HEK293 (cell line): ENCODE measurements at regions not wholly inside any gene's neighbourhood (a gene's known extent, or its start where the extent isn't known, plus 50 kb on each side); places are given as distances from the start of the nearest gene placed in this dataset.

ENCODE experiments used
- PRDM2 ChIP-seq: fragments of 450-650 bp; formaldehyde crosslinking; IDR thresholded peaks from 2 replicates; pipeline ENCODE4 v1.5.1; 2016; ENCODE audit warnings: missing biosample characterization, missing genetic modification characterization, borderline replicate concordance
- YY2 ChIP-seq: fragments of 450-650 bp; formaldehyde crosslinking; IDR thresholded peaks from 2 replicates; pipeline ENCODE4 v1.5.1; 2016; ENCODE audit warnings: missing biosample characterization, missing genetic modification characterization
- ZBTB10 ChIP-seq: fragments of 450-650 bp; formaldehyde crosslinking; IDR thresholded peaks from 2 replicates; pipeline ENCODE4 v1.5.1; 2016; ENCODE audit warnings: missing biosample characterization, missing genetic modification characterization
- ZBTB44 ChIP-seq: fragments of 450-650 bp; IDR thresholded peaks from 2 replicates; pipeline ENCODE4 v1.5.1; 2018; ENCODE audit warnings: missing biosample characterization, mild to moderate bottlenecking, missing genetic modification characterization
- ZNF138 ChIP-seq: fragments of 450-650 bp; formaldehyde crosslinking; IDR thresholded peaks from 2 replicates; pipeline ENCODE4 v1.5.1; 2016; ENCODE audit warnings: missing biosample characterization, missing genetic modification characterization, borderline replicate concordance
- ZNF140 ChIP-seq: fragments of 450-650 bp; formaldehyde crosslinking; IDR thresholded peaks from 2 replicates; pipeline ENCODE4 v1.5.1; 2016; ENCODE audit warnings: missing biosample characterization, missing genetic modification characterization
- ZNF830 ChIP-seq: fragments of 450-650 bp; IDR thresholded peaks from 2 replicates; pipeline ENCODE4 v1.5.0; 2018; ENCODE audit warnings: missing biosample characterization, missing genetic modification characterization, low read depth, mild to moderate bottlenecking, moderate library complexity
- TF ChIP-seq, protein P1 (sequence below): fragments of 450-650 bp; formaldehyde crosslinking; IDR thresholded peaks from 2 replicates; pipeline ENCODE4 v1.5.1; 2016; ENCODE audit warnings: missing biosample characterization, missing genetic modification characterization

DNA sequence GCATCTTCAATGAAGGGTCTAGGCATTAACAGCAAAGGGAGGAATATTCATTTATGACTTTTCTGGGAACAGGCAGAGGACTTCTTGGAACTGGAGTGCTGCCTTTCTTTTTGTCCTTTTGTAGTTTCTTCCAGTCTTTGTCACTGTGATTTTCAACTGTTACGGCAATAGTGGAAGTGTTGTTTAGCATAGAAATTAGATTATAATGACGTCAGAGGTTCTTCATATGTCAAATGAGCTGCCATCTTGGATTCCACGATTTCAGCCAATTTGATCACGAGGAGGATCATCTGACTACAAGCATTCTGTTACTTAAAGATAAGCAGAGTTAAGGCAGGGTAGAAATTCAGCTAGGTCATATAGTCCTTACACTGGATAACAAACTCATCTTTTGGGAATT is 239.0 kb downstream of the NEBL start:
- TF ChIP-seq ZBTB10 (tag by site-specific recombination) (no peak), PRDM2 (tag by site-specific recombination) (no peak), ZNF140 (tag by site-specific recombination) (no peak), YY2 (tag by site-specific recombination) (no peak), ZBTB44 (tag by site-specific recombination) (no peak), ZNF138 (no peak), ZNF830 (tag by site-specific recombination) (no peak)
- TF ChIP-seq, protein P1, sequence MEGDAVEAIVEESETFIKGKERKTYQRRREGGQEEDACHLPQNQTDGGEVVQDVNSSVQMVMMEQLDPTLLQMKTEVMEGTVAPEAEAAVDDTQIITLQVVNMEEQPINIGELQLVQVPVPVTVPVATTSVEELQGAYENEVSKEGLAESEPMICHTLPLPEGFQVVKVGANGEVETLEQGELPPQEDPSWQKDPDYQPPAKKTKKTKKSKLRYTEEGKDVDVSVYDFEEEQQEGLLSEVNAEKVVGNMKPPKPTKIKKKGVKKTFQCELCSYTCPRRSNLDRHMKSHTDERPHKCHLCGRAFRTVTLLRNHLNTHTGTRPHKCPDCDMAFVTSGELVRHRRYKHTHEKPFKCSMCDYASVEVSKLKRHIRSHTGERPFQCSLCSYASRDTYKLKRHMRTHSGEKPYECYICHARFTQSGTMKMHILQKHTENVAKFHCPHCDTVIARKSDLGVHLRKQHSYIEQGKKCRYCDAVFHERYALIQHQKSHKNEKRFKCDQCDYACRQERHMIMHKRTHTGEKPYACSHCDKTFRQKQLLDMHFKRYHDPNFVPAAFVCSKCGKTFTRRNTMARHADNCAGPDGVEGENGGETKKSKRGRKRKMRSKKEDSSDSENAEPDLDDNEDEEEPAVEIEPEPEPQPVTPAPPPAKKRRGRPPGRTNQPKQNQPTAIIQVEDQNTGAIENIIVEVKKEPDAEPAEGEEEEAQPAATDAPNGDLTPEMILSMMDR (tag by site-specific recombination) = no peak
